ENCODE measurements at regions not wholly inside any gene's neighbourhood (a gene's known extent, or its start where the extent isn't known, plus 50 kb on each side); places are given as distances from the start of the nearest gene placed in this dataset.
"Not testable (repeated sequence)": the region's sequence is repeated elsewhere in the genome, so short reads cannot be mapped to it uniquely, and the experiment has no call there.

DNA sequence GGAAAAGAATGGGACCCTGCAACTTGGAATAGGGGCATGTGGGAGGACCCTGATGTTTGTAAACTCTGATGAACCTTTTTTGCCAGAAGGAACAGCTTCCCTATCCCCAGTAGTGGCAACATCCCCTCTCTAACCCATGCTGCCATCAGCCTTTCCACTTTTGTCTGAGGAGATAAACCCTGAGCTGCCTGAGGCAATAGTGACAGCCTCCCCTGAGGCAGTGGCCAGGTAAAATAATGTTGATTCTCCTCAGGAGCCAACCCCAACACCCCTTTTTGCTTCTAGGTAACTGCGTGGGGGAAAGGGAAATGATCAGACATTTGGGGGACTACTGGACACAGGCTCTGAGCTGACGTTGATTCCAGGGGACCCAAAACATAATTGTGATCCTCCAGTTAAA lies 106.8 kb upstream of the NPAS2 start:
- TF ChIP-seq, protein P1, sequence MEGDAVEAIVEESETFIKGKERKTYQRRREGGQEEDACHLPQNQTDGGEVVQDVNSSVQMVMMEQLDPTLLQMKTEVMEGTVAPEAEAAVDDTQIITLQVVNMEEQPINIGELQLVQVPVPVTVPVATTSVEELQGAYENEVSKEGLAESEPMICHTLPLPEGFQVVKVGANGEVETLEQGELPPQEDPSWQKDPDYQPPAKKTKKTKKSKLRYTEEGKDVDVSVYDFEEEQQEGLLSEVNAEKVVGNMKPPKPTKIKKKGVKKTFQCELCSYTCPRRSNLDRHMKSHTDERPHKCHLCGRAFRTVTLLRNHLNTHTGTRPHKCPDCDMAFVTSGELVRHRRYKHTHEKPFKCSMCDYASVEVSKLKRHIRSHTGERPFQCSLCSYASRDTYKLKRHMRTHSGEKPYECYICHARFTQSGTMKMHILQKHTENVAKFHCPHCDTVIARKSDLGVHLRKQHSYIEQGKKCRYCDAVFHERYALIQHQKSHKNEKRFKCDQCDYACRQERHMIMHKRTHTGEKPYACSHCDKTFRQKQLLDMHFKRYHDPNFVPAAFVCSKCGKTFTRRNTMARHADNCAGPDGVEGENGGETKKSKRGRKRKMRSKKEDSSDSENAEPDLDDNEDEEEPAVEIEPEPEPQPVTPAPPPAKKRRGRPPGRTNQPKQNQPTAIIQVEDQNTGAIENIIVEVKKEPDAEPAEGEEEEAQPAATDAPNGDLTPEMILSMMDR (IDR thresholded peaks at IDR 0.05; ENCODE audit: low read depth, low read length, missing control alignments) = no peak
- no peak overlapping the region for H3K27ac ChIP-seq
- H3K4me3 ChIP-seq (ENCODE audit: low read depth, low read length) = no peak overlapping the region
- DNase-seq = no peak
- H3K36me3 ChIP-seq (replicated peaks) = no peaks in the 10 kb centered on the region
- in situ Hi-C loops (cut with HindIII; ENCODE audit: low pct_ligation_motif_present, low sequenced_read_pairs) = no loop called here
- no peaks in the 10 kb centered on the region for H3K27me3 ChIP-seq (replicated peaks)

DNA sequence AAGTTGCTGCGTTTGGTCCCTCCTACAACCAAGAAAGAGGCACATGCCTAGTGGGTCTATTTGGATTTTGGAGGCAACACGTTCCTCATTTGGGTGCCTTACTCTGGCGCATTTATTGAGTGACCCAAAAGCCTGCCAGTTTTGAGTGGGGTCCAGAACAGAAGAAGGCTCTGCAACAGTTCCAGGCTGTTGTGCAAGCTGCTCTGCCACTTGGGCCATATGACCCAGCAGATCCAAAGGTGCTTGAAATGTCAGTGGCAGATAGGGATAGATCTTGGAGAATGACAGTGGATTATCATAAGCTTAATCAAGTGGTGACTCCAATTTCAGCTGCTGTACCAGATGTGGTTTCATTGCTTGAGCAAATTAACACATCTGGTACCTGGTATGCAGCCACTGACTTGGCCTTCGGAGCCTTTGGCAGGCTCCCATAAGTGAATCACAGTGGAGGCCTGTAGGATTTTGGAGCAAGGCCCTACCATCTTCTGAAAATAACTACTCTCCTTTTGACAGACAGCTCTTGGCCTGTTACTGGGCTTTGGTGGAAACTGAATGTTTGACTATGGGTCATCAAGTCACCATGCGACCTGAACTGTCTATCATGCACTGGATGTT lies 105.4 kb upstream of the NPAS2 start:
- DNase-seq; H3K36me3 ChIP-seq (replicated peaks); H3K27me3 ChIP-seq (replicated peaks); H3K27ac ChIP-seq; H3K4me3 ChIP-seq (ENCODE audit: low read depth, low read length); in situ Hi-C loops (cut with HindIII; ENCODE audit: low pct_ligation_motif_present, low sequenced_read_pairs): not testable (repeated sequence)

DNA sequence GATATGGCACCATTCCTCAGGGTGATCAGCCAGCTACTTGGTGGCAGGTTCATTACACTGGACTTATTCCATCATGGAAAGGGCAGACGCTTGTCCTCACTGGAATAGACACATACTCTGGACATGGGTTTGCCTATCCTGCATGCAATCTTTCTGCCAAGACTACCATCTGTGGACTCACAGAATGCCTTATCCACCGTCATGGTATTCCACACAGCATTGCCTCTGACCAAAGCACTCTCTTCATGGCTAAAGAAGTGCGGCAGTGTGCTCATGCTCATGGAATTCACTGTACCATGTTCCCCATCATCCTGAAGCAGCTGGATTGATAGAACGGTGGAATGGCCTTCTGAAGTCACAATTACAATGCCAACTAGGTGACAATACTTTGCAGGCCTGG lies 104.1 kb upstream of the NPAS2 start:
- in situ Hi-C loops (cut with HindIII; ENCODE audit: low pct_ligation_motif_present, low sequenced_read_pairs) = not testable (repeated sequence)

DNA sequence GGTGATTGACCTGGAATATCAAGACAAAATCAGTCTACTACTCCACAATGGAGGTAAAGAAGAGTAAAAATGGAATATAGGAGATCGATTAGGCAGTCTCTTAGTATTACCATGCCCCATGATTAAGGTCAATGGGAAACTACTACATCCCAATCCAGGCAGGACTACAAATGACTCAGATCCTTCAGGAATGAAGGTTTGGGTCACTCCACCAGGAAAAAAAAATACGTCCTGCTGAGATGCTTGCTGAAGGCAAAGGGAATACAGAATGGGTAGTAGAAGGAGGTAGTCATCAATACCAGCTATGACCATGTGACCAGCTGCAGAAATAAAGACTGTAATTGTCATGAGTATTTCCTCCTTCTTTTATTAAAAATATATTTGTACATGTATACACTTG lies 103.4 kb upstream of the NPAS2 start:
- Histone ChIP-seq H3K4me3 (ENCODE audit: low read depth, low read length) (no peak overlapping the region), H3K36me3 (replicated peaks) (no peaks in the 10 kb centered on the region), H3K27ac (no peak overlapping the region), H3K27me3 (replicated peaks) (no peaks in the 10 kb centered on the region)
- TF ChIP-seq, protein P1 (IDR thresholded peaks at IDR 0.05; ENCODE audit: low read depth, low read length, missing control alignments) = no peak
- in situ Hi-C loops (cut with HindIII; ENCODE audit: low pct_ligation_motif_present, low sequenced_read_pairs) = no loop called here
- no peak for DNase-seq

More for the DNA sequence above, 104.1 kb upstream of the NPAS2 start:
- H3K36me3 ChIP-seq (replicated peaks); DNase-seq; H3K27ac ChIP-seq; H3K4me3 ChIP-seq (ENCODE audit: low read depth, low read length); H3K27me3 ChIP-seq (replicated peaks): not testable (repeated sequence)

DNA sequence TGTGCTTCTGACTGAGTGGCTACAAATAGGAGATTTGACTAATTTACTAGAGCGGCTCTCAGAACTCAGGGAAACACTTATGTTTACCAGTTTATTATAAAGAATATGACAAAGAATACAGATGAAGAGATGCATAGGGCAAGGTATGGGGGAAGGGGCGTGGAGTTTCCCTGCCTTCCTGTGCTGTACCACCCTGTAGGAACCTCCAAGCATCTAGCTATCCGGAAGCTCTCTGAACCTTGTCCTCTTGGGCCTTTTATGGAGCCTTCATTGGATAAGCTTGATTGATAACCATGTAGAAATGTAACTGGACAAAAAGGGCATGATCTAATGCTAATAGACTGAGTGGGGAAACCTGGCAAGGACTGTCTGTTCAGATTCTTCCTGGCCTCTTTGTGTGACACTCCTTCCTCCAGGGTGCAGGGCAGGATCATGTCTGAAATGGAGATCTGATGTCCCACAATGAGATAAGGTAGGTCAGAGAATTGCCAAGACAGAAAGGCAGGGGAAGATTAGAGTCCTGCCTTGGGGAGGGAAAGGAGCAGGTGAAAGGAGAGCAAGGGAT lies 101.8 kb upstream of the NPAS2 start:
- Histone ChIP-seq H3K36me3 (replicated peaks) (no peaks in the 10 kb centered on the region), H3K27ac (no peak overlapping the region), H3K27me3 (replicated peaks) (no peaks in the 10 kb centered on the region), H3K4me3 (ENCODE audit: low read depth, low read length) (no peak overlapping the region)
- TF ChIP-seq, protein P1 (IDR thresholded peaks at IDR 0.05; ENCODE audit: low read depth, low read length, missing control alignments) = no peak
- no peak for DNase-seq
- in situ Hi-C loops (cut with HindIII; ENCODE audit: low pct_ligation_motif_present, low sequenced_read_pairs) = no loop called here

DNA sequence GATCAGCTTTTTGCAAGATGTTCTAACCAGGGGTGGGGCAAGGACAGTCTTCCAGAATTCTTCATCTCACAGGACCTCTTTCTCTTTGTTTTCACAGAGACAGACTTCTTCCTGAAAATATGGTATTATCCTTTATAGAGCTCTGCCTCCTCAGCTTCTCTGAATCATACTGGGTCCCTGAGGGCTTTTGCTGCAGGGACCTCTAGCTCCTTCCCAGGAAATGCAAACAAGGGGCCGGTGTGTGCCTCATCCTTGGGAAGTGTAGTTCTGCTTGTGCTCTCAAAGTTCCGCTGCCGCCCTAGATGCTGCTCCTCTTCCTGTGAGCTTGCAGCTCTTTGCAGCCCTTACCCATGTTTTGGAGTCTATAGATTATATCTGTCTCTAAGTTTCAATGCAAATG lies 99.5 kb upstream of the NPAS2 start:
- TF ChIP-seq, protein P1 (IDR thresholded peaks at IDR 0.05; ENCODE audit: low read depth, low read length, missing control alignments) = no peak
- Histone ChIP-seq H3K36me3 (replicated peaks) (no peaks in the 10 kb centered on the region), H3K27me3 (replicated peaks) (no peaks in the 10 kb centered on the region), H3K27ac (no peak overlapping the region), H3K4me3 (ENCODE audit: low read depth, low read length) (no peak overlapping the region)
- in situ Hi-C loops (cut with HindIII; ENCODE audit: low pct_ligation_motif_present, low sequenced_read_pairs) = no loop called here
- no peak for DNase-seq

DNA sequence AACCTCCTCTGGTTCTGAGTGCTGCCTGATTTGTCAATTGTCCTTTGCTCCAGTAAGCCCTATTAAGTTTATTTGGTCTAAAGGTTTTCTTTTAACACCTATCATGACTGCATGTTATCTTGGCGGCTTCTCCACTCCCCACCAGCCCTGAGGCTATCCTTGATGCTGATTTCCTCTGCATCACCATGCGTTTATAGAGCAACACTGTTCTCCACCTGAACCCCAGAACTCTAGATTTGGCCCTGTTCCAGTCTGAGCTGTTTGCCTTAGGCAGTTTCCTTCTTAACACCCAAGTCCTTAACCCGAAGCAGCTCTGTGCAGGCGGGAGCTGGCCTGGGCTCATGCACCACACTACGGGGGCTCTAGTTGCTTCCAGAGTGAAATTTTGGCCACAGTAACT lies 98.2 kb upstream of the NPAS2 start:
- DNase-seq = no peak

More for the DNA sequence above, 98.2 kb upstream of the NPAS2 start:
- H3K36me3 ChIP-seq (replicated peaks) = no peaks in the 10 kb centered on the region
- no peak overlapping the region for H3K27ac ChIP-seq
- TF ChIP-seq, protein P1 (IDR thresholded peaks at IDR 0.05; ENCODE audit: low read depth, low read length, missing control alignments) = no peak
- H3K4me3 ChIP-seq (ENCODE audit: low read depth, low read length) = no peak overlapping the region
- no peaks in the 10 kb centered on the region for H3K27me3 ChIP-seq (replicated peaks)
- in situ Hi-C loops (cut with HindIII; ENCODE audit: low pct_ligation_motif_present, low sequenced_read_pairs) = no loop called here

All from brain microvascular endothelial cell (primary cell).